Testis (tissue), 2 donors: ENCODE measurements at regions not wholly inside any gene's neighbourhood (a gene's known extent, or its start where the extent isn't known, plus 50 kb on each side); places are given as distances from the start of the nearest gene placed in this dataset.
"Not testable (repeated sequence)": the region's sequence is repeated elsewhere in the genome, so short reads cannot be mapped to it uniquely, and the experiment has no call there.

Experiments used
- DNase-seq: peaks from one replicate; pipeline ENCODE4 v3.0.0-alpha.2; 2019
- H3K27ac ChIP-seq, 2 donors: fragments of 200-600 bp; sonication (generic); one replicate each; pipeline ENCODE4 v1.5.1; 2019
- H3K27me3 ChIP-seq: fragments of 200-600 bp; sonication (generic); one replicate; pipeline ENCODE4 v1.5.1; 2019
- H3K36me3 ChIP-seq: fragments of 200-600 bp; sonication (generic); one replicate; pipeline ENCODE4 v1.5.1; 2017; ENCODE audit warnings: low read depth; ENCODE audit errors: missing control alignments
- H3K4me1 ChIP-seq: fragments of 200-600 bp; sonication (generic); one replicate; pipeline ENCODE4 v1.5.1; 2019
- H3K4me3 ChIP-seq, 2 donors: fragments of 200-600 bp; sonication (generic); one replicate each; pipeline ENCODE4 v1.5.1; 2017 to 2019
- H3K9me3 ChIP-seq: fragments of 200-600 bp; sonication (generic); one replicate; pipeline ENCODE4 v1.5.1; 2017
- CTCF ChIP-seq, 3 experiments: fragments of 450-650 bp in 2 of 3; fragments of 200-600 bp in 1 of 3; sonication (generic) in 1 of 3; IDR thresholded peaks; one replicate each; pipeline ENCODE4 v1.5.1; 2016 to 2019; ENCODE audit warnings: antibody characterized with exemption in 3 of 3, mild to moderate bottlenecking in 2 of 3, moderate library complexity in 1 of 3
- POLR2A ChIP-seq: fragments of 450-650 bp; IDR thresholded peaks from one replicate; pipeline ENCODE4 v1.6.1; 2017; ENCODE audit warnings: antibody characterized with exemption, mild to moderate bottlenecking, moderate library complexity
- WGBS, 2 donors: methylation state at CpG; one replicate each; pipeline ENCODE4 v1.1.5; 2018; 5-methylcytosine and 5-hydroxymethylcytosine counted together
- intact Hi-C: fragments of 100-400 bp; cut with DNase I; formaldehyde crosslinking; loops from one replicate; pipeline ENCODE4 v1.15.1; 2023; ENCODE audit warnings: low total_unique reads

GRCh38 chr5:89055015-89055694 lies 172.2 kb upstream of the MEF2C start:
- Histone ChIP-seq H3K9me3 (no peaks in the 10 kb centered on the region), H3K4me3 (no peak overlapping the region), H3K27ac (no peak overlapping the region), H3K4me1 (no peaks in the 10 kb centered on the region), H3K27me3 (no peaks in the 10 kb centered on the region), H3K36me3 (no peaks in the 10 kb centered on the region)
- intact Hi-C loops, result no loop called here
- WGBS, 2 donors, result 61 to 75% methylated on average over 6 of the region's 6 CpGs
- TF ChIP-seq POLR2A (no peak), CTCF (IDR thresholded peaks at IDR 0.05) (no peak)
- no peak for DNase-seq

- no peak overlapping the region for H3K27ac ChIP-seq
- H3K4me3 ChIP-seq, result no peak overlapping the region
- no peaks in the 10 kb centered on the region for H3K27me3 ChIP-seq
- 73 to 77% methylated on average over 4 of the region's 4 CpGs for WGBS, 2 donors
- no peak for DNase-seq
- TF ChIP-seq POLR2A, result no peak
- no peak for TF ChIP-seq CTCF (IDR thresholded peaks at IDR 0.05)
- H3K9me3 ChIP-seq, result no peaks in the 10 kb centered on the region
- H3K4me1 ChIP-seq, result no peaks in the 10 kb centered on the region
- no peaks in the 10 kb centered on the region for H3K36me3 ChIP-seq
- intact Hi-C loops, result no loop called here
Observed at GRCh38 chr5:89053547-89053946, 170.6 kb upstream of the MEF2C start.

GRCh38 chr5:89050062-89050461 lies 167.1 kb upstream of the MEF2C start:
- H3K4me3 ChIP-seq, DNase-seq, H3K27me3 ChIP-seq, intact Hi-C loops, H3K9me3 ChIP-seq, H3K4me1 ChIP-seq, H3K27ac ChIP-seq, H3K36me3 ChIP-seq: not testable (repeated sequence)
- 94 to 95% methylated on average over 5 of the region's 5 CpGs for WGBS, 2 donors

- TF ChIP-seq CTCF (IDR thresholded peaks at IDR 0.05) (no peak), POLR2A (no peak)
- no peaks in the 10 kb centered on the region for H3K9me3 ChIP-seq
- H3K27ac ChIP-seq, result no peak overlapping the region
- 90 to 92% methylated on average over 1 of the region's 1 CpG for WGBS, 2 donors
- intact Hi-C loops, result no loop called here
- H3K27me3 ChIP-seq, result no peaks in the 10 kb centered on the region
- no peaks in the 10 kb centered on the region for H3K4me1 ChIP-seq
- DNase-seq, result no peak
- H3K36me3 ChIP-seq, result no peaks in the 10 kb centered on the region
- no peak overlapping the region for H3K4me3 ChIP-seq
Observed at GRCh38 chr5:89047571-89047970, 164.6 kb upstream of the MEF2C start.

- H3K9me3 ChIP-seq, result no peaks in the 10 kb centered on the region
- WGBS, 2 donors, result 94 to 95% methylated on average over 3 of the region's 3 CpGs
Observed at GRCh38 chr5:89045216-89045615, 162.2 kb upstream of the MEF2C start.

More at GRCh38 chr5:89045216-89045615, 162.2 kb upstream of the MEF2C start:
- Histone ChIP-seq H3K36me3 (no peaks in the 10 kb centered on the region), H3K4me3 (no peak overlapping the region), H3K4me1 (no peaks in the 10 kb centered on the region), H3K27ac (no peak overlapping the region), H3K27me3 (no peaks in the 10 kb centered on the region)
- intact Hi-C loops, result no loop called here
- no peak for DNase-seq
- TF ChIP-seq CTCF (IDR thresholded peaks at IDR 0.05) (no peak), POLR2A (no peak)
